ENCODE measurements at regions not wholly inside any gene's neighbourhood (a gene's known extent, or its start where the extent isn't known, plus 50 kb on each side); places are given as distances from the start of the nearest gene placed in this dataset.
"Not testable (repeated sequence)": the region's sequence is repeated elsewhere in the genome, so short reads cannot be mapped to it uniquely, and the experiment has no call there.

- no peak for TF ChIP-seq CTCF (conservative IDR thresholded peaks at IDR 0.05; ENCODE audit: low read depth, low read length)
- DNase-seq (ENCODE audit: low read depth) = no peak
- H3K4me3 ChIP-seq (ENCODE audit: low read depth, low read length) = no peak overlapping the region
These were observed 174.2 kb downstream of the PTPRU start for GRCh38 chr1:29410476-29410875.

- no peak overlapping the region for H3K4me3 ChIP-seq (ENCODE audit: low read depth, low read length)
- no peak for DNase-seq (ENCODE audit: low read depth)
- no peak for TF ChIP-seq CTCF (conservative IDR thresholded peaks at IDR 0.05; ENCODE audit: low read depth, low read length)
These were observed 173.3 kb downstream of the PTPRU start for GRCh38 chr1:29409616-29410015.

- DNase-seq (ENCODE audit: low read depth) = no peak
- no peak for TF ChIP-seq CTCF (conservative IDR thresholded peaks at IDR 0.05; ENCODE audit: low read depth, low read length)
- H3K4me3 ChIP-seq (ENCODE audit: low read depth, low read length) = no peak overlapping the region
These were observed 172.7 kb downstream of the PTPRU start for GRCh38 chr1:29408831-29409605.

- no peak for DNase-seq (ENCODE audit: low read depth)
- no peak for TF ChIP-seq CTCF (conservative IDR thresholded peaks at IDR 0.05; ENCODE audit: low read depth, low read length)
- H3K4me3 ChIP-seq (ENCODE audit: low read depth, low read length) = no peak overlapping the region
These were observed 170.5 kb downstream of the PTPRU start for GRCh38 chr1:29406814-29407213.

GRCh38 chr1:29400203-29400602 lies 163.9 kb downstream of the PTPRU start:
- DNase-seq (ENCODE audit: low read depth); H3K4me3 ChIP-seq (ENCODE audit: low read depth, low read length): not testable (repeated sequence)

- no peak for DNase-seq (ENCODE audit: low read depth)
- H3K4me3 ChIP-seq (ENCODE audit: low read depth, low read length) = no peak overlapping the region
- TF ChIP-seq CTCF (conservative IDR thresholded peaks at IDR 0.05; ENCODE audit: low read depth, low read length) = no peak
These were observed 163.1 kb downstream of the PTPRU start for GRCh38 chr1:29399465-29399864.

GRCh38 chr1:29398431-29398830 lies 162.1 kb downstream of the PTPRU start:
- no peak for DNase-seq (ENCODE audit: low read depth)
- no peak overlapping the region for H3K4me3 ChIP-seq (ENCODE audit: low read depth, low read length)
- no peak for TF ChIP-seq CTCF (conservative IDR thresholded peaks at IDR 0.05; ENCODE audit: low read depth, low read length)

All from choroid plexus epithelial cell (primary cell).